GM10266 (cell line): ENCODE measurements at regions not wholly inside any gene's neighbourhood (a gene's known extent, or its start where the extent isn't known, plus 50 kb on each side); places are given as distances from the start of the nearest gene placed in this dataset.

Source experiments
- DNase-seq: peaks from one replicate; pipeline ENCODE4 v3.0.0; 2012; ENCODE audit errors: extremely low spot score
- TF ChIP-seq, protein P1 (sequence below): IDR thresholded peaks from 2 replicates; pipeline ENCODE4 v1.5.1; 2012; ENCODE audit warnings: mild to moderate bottlenecking, low read depth; ENCODE audit not compliant: control insufficient read depth, insufficient read depth; ENCODE audit errors: missing control alignments

DNA sequence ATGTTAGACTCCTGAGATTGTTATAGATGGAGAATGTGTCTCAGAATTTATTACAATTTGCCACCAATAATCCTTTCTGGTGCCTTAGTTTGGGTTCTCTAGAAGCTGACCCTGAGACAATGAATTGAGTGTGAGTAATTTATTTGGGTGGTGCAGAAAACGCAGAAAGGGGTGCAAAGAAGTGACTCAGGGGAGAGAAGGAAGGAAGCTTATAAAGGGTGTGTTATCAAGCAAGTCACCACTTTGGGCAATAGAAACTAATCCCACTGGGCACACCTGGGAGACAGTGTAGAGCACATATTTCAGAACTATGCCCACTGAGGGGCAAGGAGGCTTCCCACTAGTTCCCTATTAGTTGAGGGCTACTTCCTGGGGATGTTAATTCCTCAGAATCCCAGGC is 320.6 kb downstream of the MID1IP1 start:
- TF ChIP-seq, protein P1, sequence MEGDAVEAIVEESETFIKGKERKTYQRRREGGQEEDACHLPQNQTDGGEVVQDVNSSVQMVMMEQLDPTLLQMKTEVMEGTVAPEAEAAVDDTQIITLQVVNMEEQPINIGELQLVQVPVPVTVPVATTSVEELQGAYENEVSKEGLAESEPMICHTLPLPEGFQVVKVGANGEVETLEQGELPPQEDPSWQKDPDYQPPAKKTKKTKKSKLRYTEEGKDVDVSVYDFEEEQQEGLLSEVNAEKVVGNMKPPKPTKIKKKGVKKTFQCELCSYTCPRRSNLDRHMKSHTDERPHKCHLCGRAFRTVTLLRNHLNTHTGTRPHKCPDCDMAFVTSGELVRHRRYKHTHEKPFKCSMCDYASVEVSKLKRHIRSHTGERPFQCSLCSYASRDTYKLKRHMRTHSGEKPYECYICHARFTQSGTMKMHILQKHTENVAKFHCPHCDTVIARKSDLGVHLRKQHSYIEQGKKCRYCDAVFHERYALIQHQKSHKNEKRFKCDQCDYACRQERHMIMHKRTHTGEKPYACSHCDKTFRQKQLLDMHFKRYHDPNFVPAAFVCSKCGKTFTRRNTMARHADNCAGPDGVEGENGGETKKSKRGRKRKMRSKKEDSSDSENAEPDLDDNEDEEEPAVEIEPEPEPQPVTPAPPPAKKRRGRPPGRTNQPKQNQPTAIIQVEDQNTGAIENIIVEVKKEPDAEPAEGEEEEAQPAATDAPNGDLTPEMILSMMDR = no peak
- no peak for DNase-seq

DNA sequence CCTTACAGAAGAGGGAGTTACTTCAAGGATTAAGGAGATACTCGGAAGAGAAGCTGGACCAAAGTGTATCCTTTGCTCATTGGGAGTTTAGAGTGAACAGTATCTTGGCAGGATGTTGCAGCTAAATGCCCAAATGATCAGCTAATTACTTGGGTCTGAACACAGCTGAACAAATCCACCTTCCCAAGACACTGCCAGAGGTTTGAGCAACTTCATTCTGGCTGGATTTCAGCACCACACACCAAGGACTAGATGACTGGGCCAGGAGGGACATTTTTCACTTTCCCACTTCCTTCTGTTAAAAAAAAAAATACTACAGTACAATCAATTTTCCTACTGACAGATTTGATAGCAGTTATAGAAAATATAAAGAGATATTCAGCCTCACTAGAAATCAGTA is 324.6 kb downstream of the MID1IP1 start:
- no peak for DNase-seq
- TF ChIP-seq, protein P1 = no peak

DNA sequence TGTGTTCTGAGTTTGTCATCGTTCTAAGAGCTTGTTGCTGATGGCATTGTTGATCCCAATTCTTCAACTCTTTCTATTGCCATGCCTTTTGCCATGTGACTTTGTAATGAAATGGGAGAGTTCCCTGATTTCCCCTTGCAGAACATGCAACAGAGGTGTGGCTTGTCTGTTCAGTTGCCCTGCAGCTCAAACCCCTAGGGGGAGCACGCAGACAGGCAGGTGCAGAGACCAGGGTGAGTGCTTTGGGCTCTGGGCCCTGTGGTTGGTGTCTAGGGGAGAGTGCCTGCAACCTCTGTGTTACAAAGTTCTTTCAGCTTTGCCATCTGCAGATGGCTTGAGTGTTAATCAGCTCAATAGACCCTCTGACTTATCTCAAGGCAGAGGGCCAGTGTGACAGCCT is 332.7 kb downstream of the MID1IP1 start:
- DNase-seq = no peak

DNA sequence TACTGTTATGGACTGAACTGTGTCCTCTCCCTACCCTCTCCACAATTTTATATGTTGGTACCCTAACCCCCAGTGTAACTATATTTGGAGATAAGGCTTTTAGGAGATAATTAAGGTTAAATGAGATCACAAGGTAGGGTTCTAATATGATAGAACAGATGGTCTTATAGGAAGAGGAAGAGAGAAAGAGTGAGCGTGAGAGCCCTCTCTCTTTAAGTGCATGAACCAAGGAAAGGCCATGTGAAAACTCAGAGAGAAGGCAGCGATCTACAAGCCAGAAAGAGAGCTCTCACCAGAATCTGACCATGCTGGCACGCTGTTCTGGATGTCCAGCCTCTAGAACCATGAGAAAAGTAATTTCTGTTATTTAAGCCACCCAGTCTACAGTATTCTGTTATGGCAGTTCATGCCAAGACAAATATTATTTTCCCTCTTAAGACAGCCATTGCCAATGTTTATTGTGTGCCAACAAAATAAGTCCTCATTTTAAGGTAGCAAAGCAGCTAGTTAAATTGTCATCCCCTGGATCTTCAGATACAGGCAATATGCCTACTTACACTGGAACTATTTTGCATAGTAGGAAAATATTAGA is 336.2 kb downstream of the MID1IP1 start:
- no peak for DNase-seq
- TF ChIP-seq, protein P1 = no peak

More for the DNA sequence above, 332.7 kb downstream of the MID1IP1 start:
- TF ChIP-seq, protein P1 = peak; percentile 59

DNA sequence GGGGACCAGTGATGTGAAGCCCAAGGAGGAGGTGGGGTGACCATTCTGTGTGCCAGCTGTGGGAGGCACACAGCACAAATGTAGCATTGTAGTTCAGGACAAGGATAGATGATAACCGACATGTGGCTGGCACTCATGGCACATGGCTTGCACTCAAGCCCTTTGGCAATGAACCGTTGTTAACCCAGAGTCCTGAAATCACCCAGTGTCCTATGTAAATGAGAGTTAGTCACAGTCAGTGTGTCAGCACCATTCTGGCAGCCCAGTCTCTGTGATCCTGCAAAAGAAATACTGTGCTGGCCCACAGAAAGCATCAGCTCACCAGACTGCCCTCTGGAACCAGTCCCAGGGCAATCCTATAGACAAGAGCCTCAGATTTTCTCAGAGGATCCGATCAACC is 339.3 kb downstream of the MID1IP1 start:
- TF ChIP-seq, protein P1 = no peak
- no peak for DNase-seq

DNA sequence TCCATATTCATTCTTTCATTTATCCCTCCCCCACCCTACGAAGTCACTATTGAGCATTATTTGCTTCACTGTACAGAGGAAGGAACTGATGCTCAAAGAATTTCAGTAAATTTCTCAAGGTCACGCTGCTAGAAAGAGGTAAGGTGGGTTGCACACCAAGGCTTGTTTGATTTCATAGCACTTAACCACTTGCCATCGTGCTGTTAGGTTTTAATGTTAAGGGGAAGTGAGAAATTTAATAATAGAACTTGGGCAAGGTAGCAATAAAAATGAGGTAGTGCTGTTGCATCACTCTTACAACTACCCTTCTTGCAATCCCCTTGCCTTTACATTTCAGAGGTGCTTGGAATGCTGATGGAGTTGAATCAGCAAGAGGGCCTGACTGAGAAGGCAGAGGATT is 343.1 kb downstream of the MID1IP1 start:
- no peak for DNase-seq
- TF ChIP-seq, protein P1 = no peak

- TF ChIP-seq, protein P1 = no peak
- DNase-seq = no peak
Observed at GRCh38 chrX:39144956-39145355, 343.7 kb downstream of the MID1IP1 start.
